Activated CD8-positive, alpha-beta T cell treated with anti-CD3 and anti-CD28 coated beads, Interleukin-2, amount 10 ng/mL, durations not matched to agents 7 days and 5 days (primary cell): ENCODE measurements at regions not wholly inside any gene's neighbourhood (a gene's known extent, or its start where the extent isn't known, plus 50 kb on each side); places are given as distances from the start of the nearest gene placed in this dataset.

Experiments used
- ATAC-seq: fragments of 150-1000 bp; cut with Tn5 transposase; one replicate; pipeline ENCODE4 v1.10.0; 2021; ENCODE audit warnings: moderate library complexity
- CTCF ChIA-PET: fragments of 350-600 bp; sonication (Branson Sonifier 250); formaldehyde crosslinking; loops from one replicate; lab custom pipeline; 2021; ENCODE audit warnings: antibody characterized with exemption; lab: Charles Lee
- POLR2A ChIA-PET: fragments of 350-600 bp; sonication (Branson Sonifier 250); formaldehyde crosslinking; loops from one replicate; lab custom pipeline; 2021; ENCODE audit warnings: antibody characterized with exemption; lab: Charles Lee
- DNase-seq: peaks from one replicate; pipeline ENCODE4 v3.0.0-alpha.2; 2020
- H3K27ac Mint-ChIP-seq: one replicate; pipeline ENCODE4 v1.8.0; 2021; ENCODE audit warnings: mild to moderate bottlenecking, mixed read lengths
- H3K27me3 Mint-ChIP-seq: one replicate; pipeline ENCODE4 v1.8.0; 2021; ENCODE audit warnings: low read depth, mixed read lengths
- H3K36me3 Mint-ChIP-seq: one replicate; pipeline ENCODE4 v1.8.0; 2021; ENCODE audit warnings: low read depth, mixed read lengths
- H3K4me1 Mint-ChIP-seq: one replicate; pipeline ENCODE4 v1.8.0; 2021; ENCODE audit warnings: low read depth, mixed read lengths
- H3K4me3 Mint-ChIP-seq: one replicate; pipeline ENCODE4 v1.8.0; 2021; ENCODE audit warnings: mild to moderate bottlenecking, mixed read lengths
- H3K9me3 Mint-ChIP-seq: one replicate; pipeline ENCODE4 v1.8.0; 2022; ENCODE audit warnings: mixed read lengths; ENCODE audit not compliant: insufficient read depth

- ChIA-PET POLR2A (no interaction called here), CTCF (no interaction called here)
- peaks cover 6% of the 10 kb centered on the region for H3K27me3 Mint-ChIP-seq
- no peak overlapping the region for H3K27ac Mint-ChIP-seq
- ATAC-seq (no peak), DNase-seq (no peak)
- no peaks in the 10 kb centered on the region for H3K4me1 Mint-ChIP-seq
- H3K36me3 Mint-ChIP-seq, result no peaks in the 10 kb centered on the region
- no peak overlapping the region for H3K4me3 Mint-ChIP-seq
- H3K9me3 Mint-ChIP-seq, result no peaks in the 10 kb centered on the region
Measured at GRCh38 chr14:87879389-87879788, 113.6 kb downstream of the GALC start.

- DNase-seq, result no peak
- no peaks in the 10 kb centered on the region for H3K4me1 Mint-ChIP-seq
- H3K9me3 Mint-ChIP-seq, result no peaks in the 10 kb centered on the region
- CTCF ChIA-PET, result no interaction called here
- H3K36me3 Mint-ChIP-seq, result no peaks in the 10 kb centered on the region
- POLR2A ChIA-PET, result no interaction called here
- no peak overlapping the region for H3K27ac Mint-ChIP-seq
- H3K27me3 Mint-ChIP-seq, result peaks cover 6% of the 10 kb centered on the region
- H3K4me3 Mint-ChIP-seq, result no peak overlapping the region
- no peak for ATAC-seq
Measured at GRCh38 chr14:87878959-87879358, 114.0 kb downstream of the GALC start.

- Mint-ChIP-seq H3K27me3 (peaks cover 6% of the 10 kb centered on the region), H3K4me3 (no peak overlapping the region), H3K9me3 (no peaks in the 10 kb centered on the region), H3K4me1 (no peaks in the 10 kb centered on the region), H3K36me3 (no peaks in the 10 kb centered on the region), H3K27ac (no peak overlapping the region)
- ChIA-PET POLR2A (no interaction called here), CTCF (no interaction called here)
- ATAC-seq (no peak), DNase-seq (no peak)
Measured at GRCh38 chr14:87877877-87878276, 115.1 kb downstream of the GALC start.

GRCh38 chr14:87874676-87875075, 118.3 kb downstream of the GALC start:
- ChIA-PET POLR2A (no interaction called here), CTCF (no interaction called here)
- ATAC-seq, result no peak
- Mint-ChIP-seq H3K4me1 (no peaks in the 10 kb centered on the region), H3K9me3 (no peaks in the 10 kb centered on the region), H3K27ac (no peak overlapping the region), H3K4me3 (no peak overlapping the region), H3K27me3 (peaks cover 2% of the 10 kb centered on the region), H3K36me3 (no peaks in the 10 kb centered on the region)
- no peak for DNase-seq

GRCh38 chr14:87873741-87874140, 119.2 kb downstream of the GALC start:
- Mint-ChIP-seq H3K27ac (no peak overlapping the region), H3K9me3 (no peaks in the 10 kb centered on the region), H3K36me3 (no peaks in the 10 kb centered on the region), H3K4me1 (no peaks in the 10 kb centered on the region), H3K27me3 (peaks cover 2% of the 10 kb centered on the region), H3K4me3 (no peak overlapping the region)
- DNase-seq (no peak), ATAC-seq (no peak)
- POLR2A ChIA-PET, result interaction anchor here (0.6 kb wide), 1 partner anchor 240 kb away, joined by 3 read pairs; no protein-coding TSS in a partner anchor
- CTCF ChIA-PET, result interaction anchor here (0.8 kb wide), 1 partner anchor 10 kb away, joined by 3 read pairs; no protein-coding TSS in a partner anchor

- Mint-ChIP-seq H3K4me3 (no peak overlapping the region), H3K9me3 (no peaks in the 10 kb centered on the region)
- CTCF ChIA-PET, result interaction anchor here (0.6 kb wide), 1 partner anchor 332 kb away, joined by 3 read pairs; no protein-coding TSS in a partner anchor
Measured at GRCh38 chr14:87869619-87870583, 123.1 kb downstream of the GALC start.

GRCh38 chr14:87868920-87869319, 124.1 kb downstream of the GALC start:
- ChIA-PET CTCF (no interaction called here), POLR2A (no interaction called here)
- no peaks in the 10 kb centered on the region for H3K4me1 Mint-ChIP-seq
- DNase-seq (no peak), ATAC-seq (no peak)
- peaks cover 2% of the 10 kb centered on the region for H3K27me3 Mint-ChIP-seq
- no peak overlapping the region for H3K27ac Mint-ChIP-seq
- no peak overlapping the region for H3K4me3 Mint-ChIP-seq
- no peaks in the 10 kb centered on the region for H3K9me3 Mint-ChIP-seq
- H3K36me3 Mint-ChIP-seq, result no peaks in the 10 kb centered on the region

More at GRCh38 chr14:87869619-87870583, 123.1 kb downstream of the GALC start:
- Mint-ChIP-seq H3K36me3 (no peaks in the 10 kb centered on the region), H3K27me3 (peaks cover 2% of the 10 kb centered on the region), H3K4me1 (no peaks in the 10 kb centered on the region), H3K27ac (no peak overlapping the region)
- ATAC-seq (no peak), DNase-seq (no peak)
- POLR2A ChIA-PET, result no interaction called here

GRCh38 chr14:87866116-87866515, 126.9 kb downstream of the GALC start:
- no peaks in the 10 kb centered on the region for H3K36me3 Mint-ChIP-seq
- CTCF ChIA-PET, result interaction anchor here (1.0 kb wide), 1 partner anchor 9 kb away, joined by 3 read pairs; no protein-coding TSS in a partner anchor
- no peaks in the 10 kb centered on the region for H3K9me3 Mint-ChIP-seq
- ATAC-seq, result no peak
- POLR2A ChIA-PET, result no interaction called here
- H3K4me3 Mint-ChIP-seq, result no peak overlapping the region
- no peaks in the 10 kb centered on the region for H3K27me3 Mint-ChIP-seq
- H3K27ac Mint-ChIP-seq, result no peak overlapping the region
- H3K4me1 Mint-ChIP-seq, result no peaks in the 10 kb centered on the region
- DNase-seq, result no peak

- H3K27me3 Mint-ChIP-seq, result no peaks in the 10 kb centered on the region
- H3K4me3 Mint-ChIP-seq, result no peak overlapping the region
- H3K27ac Mint-ChIP-seq, result no peak overlapping the region
- H3K36me3 Mint-ChIP-seq, result no peaks in the 10 kb centered on the region
- no peak for ATAC-seq
- no peaks in the 10 kb centered on the region for H3K4me1 Mint-ChIP-seq
- no peaks in the 10 kb centered on the region for H3K9me3 Mint-ChIP-seq
- ChIA-PET POLR2A (no interaction called here), CTCF (no interaction called here)
- no peak for DNase-seq
Measured at GRCh38 chr14:87864356-87865270, 128.4 kb downstream of the GALC start.

- POLR2A ChIA-PET, result no interaction called here
- H3K27me3 Mint-ChIP-seq, result no peaks in the 10 kb centered on the region
- H3K9me3 Mint-ChIP-seq, result no peaks in the 10 kb centered on the region
- no peaks in the 10 kb centered on the region for H3K4me1 Mint-ChIP-seq
- no peak for ATAC-seq
- CTCF ChIA-PET, result no interaction called here
- no peak overlapping the region for H3K4me3 Mint-ChIP-seq
- H3K27ac Mint-ChIP-seq, result no peak overlapping the region
- no peak for DNase-seq
- H3K36me3 Mint-ChIP-seq, result no peaks in the 10 kb centered on the region
Measured at GRCh38 chr14:87863047-87863446, 129.9 kb downstream of the GALC start.

- no peaks in the 10 kb centered on the region for H3K36me3 Mint-ChIP-seq
- ChIA-PET POLR2A (no interaction called here), CTCF (no interaction called here)
- DNase-seq (no peak), ATAC-seq (no peak)
- H3K9me3 Mint-ChIP-seq, result no peaks in the 10 kb centered on the region
- no peaks in the 10 kb centered on the region for H3K4me1 Mint-ChIP-seq
- peaks cover 2% of the 10 kb centered on the region for H3K27me3 Mint-ChIP-seq
- no peak overlapping the region for H3K27ac Mint-ChIP-seq
- no peak overlapping the region for H3K4me3 Mint-ChIP-seq
Measured at GRCh38 chr14:87852107-87852506, 140.9 kb downstream of the GALC start.

GRCh38 chr14:87851190-87851589, 141.8 kb downstream of the GALC start:
- peaks cover 1% of the 10 kb centered on the region for H3K27me3 Mint-ChIP-seq
- DNase-seq (no peak), ATAC-seq (no peak)
- H3K27ac Mint-ChIP-seq, result no peak overlapping the region
- H3K9me3 Mint-ChIP-seq, result no peaks in the 10 kb centered on the region
- POLR2A ChIA-PET, result no interaction called here
- H3K36me3 Mint-ChIP-seq, result no peaks in the 10 kb centered on the region
- no peaks in the 10 kb centered on the region for H3K4me1 Mint-ChIP-seq
- H3K4me3 Mint-ChIP-seq, result no peak overlapping the region
- CTCF ChIA-PET, result no interaction called here
